ENCODE measurements at regions not wholly inside any gene's neighbourhood (a gene's known extent, or its start where the extent isn't known, plus 50 kb on each side); places are given as distances from the start of the nearest gene placed in this dataset.

DNA sequence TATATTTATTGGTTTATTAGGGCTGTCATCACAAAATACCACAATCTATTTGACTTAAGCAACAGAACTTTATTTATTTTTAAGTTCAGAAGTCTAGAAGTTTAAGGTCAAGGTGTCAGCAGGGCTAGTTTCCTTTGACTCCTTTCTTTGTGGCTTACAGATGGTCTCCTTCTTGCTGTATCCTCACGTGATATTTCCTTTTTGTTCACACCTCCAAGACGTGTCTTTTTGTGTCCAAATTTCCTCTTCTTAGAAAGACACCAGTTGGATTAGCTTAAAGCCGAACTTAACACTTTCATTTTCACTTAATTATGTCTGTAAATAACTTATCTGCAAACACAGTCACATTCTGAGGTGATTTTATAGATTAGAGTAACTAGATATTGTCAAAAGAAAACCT lies 631.4 kb upstream of the POT1 start:
- peaks cover 3% of the 10 kb centered on the region for H3K4me1 Mint-ChIP-seq (ENCODE audit: low read depth)
- TF ChIP-seq CTCF (IDR thresholded peaks at IDR 0.05; ENCODE audit: unreplicated experiment) = no peak

DNA sequence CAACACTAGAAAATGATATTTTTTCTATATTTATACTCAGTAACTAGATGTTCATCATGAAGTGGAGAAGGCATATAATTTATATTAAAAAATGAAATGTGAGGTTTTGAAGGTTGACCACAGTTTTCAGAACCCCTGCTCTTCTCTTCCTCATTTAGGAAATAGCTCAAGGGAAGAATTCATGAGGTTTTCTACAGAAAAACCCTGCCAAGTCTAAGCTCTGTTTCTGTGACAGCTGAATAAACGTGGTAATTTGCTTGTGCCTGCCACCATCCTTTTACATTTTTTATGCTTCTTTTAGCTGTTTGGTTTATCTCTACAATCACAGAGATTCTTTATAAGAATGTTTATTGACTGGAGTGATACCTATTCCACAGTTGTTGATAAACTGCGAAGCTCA lies 630.3 kb upstream of the POT1 start:
- TF ChIP-seq CTCF (IDR thresholded peaks at IDR 0.05; ENCODE audit: unreplicated experiment) = no peak
- Mint-ChIP-seq H3K27me3 (no peaks in the 10 kb centered on the region), H3K4me3 (ENCODE audit: low read depth) (no peak overlapping the region), H3K9me3 (ENCODE audit: low read depth) (no peaks in the 10 kb centered on the region), H3K36me3 (ENCODE audit: insufficient read depth) (no peaks in the 10 kb centered on the region), H3K4me1 (ENCODE audit: low read depth) (peaks cover 3% of the 10 kb centered on the region), H3K27ac (no peak overlapping the region)
- DNase-seq (ENCODE audit: low spot score, unreplicated experiment) = no peak

More for the DNA sequence above, 631.4 kb upstream of the POT1 start:
- no peak for DNase-seq (ENCODE audit: low spot score, unreplicated experiment)
- Mint-ChIP-seq H3K36me3 (ENCODE audit: insufficient read depth) (no peaks in the 10 kb centered on the region), H3K9me3 (ENCODE audit: low read depth) (no peaks in the 10 kb centered on the region), H3K4me3 (ENCODE audit: low read depth) (no peak overlapping the region), H3K27ac (no peak overlapping the region), H3K27me3 (no peaks in the 10 kb centered on the region)

GRCh38 chr7:125555916-125556315 lies 626.3 kb upstream of the POT1 start:
- no peak for DNase-seq (ENCODE audit: low spot score, unreplicated experiment)
- H3K36me3 Mint-ChIP-seq (ENCODE audit: insufficient read depth) = no peaks in the 10 kb centered on the region
- H3K4me3 Mint-ChIP-seq (ENCODE audit: low read depth) = no peak overlapping the region
- H3K4me1 Mint-ChIP-seq (ENCODE audit: low read depth) = peaks cover 3% of the 10 kb centered on the region
- no peak overlapping the region for H3K27ac Mint-ChIP-seq
- H3K27me3 Mint-ChIP-seq = no peaks in the 10 kb centered on the region
- no peak for TF ChIP-seq CTCF (IDR thresholded peaks at IDR 0.05; ENCODE audit: unreplicated experiment)
- H3K9me3 Mint-ChIP-seq (ENCODE audit: low read depth) = no peaks in the 10 kb centered on the region

- Mint-ChIP-seq H3K4me1 (ENCODE audit: low read depth) (no peaks in the 10 kb centered on the region), H3K27me3 (no peaks in the 10 kb centered on the region), H3K36me3 (ENCODE audit: insufficient read depth) (no peaks in the 10 kb centered on the region), H3K4me3 (ENCODE audit: low read depth) (no peak overlapping the region), H3K9me3 (ENCODE audit: low read depth) (no peaks in the 10 kb centered on the region), H3K27ac (no peak overlapping the region)
- DNase-seq (ENCODE audit: low spot score, unreplicated experiment) = no peak
- TF ChIP-seq CTCF (IDR thresholded peaks at IDR 0.05; ENCODE audit: unreplicated experiment) = no peak
Observed at GRCh38 chr7:125551008-125551407, 621.4 kb upstream of the POT1 start.

- H3K27ac Mint-ChIP-seq = no peak overlapping the region
Observed at GRCh38 chr7:125547505-125547904, 617.9 kb upstream of the POT1 start.

More at GRCh38 chr7:125547505-125547904, 617.9 kb upstream of the POT1 start:
- Mint-ChIP-seq H3K4me1 (ENCODE audit: low read depth) (no peaks in the 10 kb centered on the region), H3K9me3 (ENCODE audit: low read depth) (no peaks in the 10 kb centered on the region), H3K27me3 (no peaks in the 10 kb centered on the region), H3K4me3 (ENCODE audit: low read depth) (no peak overlapping the region), H3K36me3 (ENCODE audit: insufficient read depth) (no peaks in the 10 kb centered on the region)
- TF ChIP-seq CTCF (IDR thresholded peaks at IDR 0.05; ENCODE audit: unreplicated experiment) = no peak
- no peak for DNase-seq (ENCODE audit: low spot score, unreplicated experiment)

Data from progenitor cell of endocrine pancreas (in vitro differentiated cells).